GM10266 (cell line): ENCODE measurements at regions not wholly inside any gene's neighbourhood (a gene's known extent, or its start where the extent isn't known, plus 50 kb on each side); places are given as distances from the start of the nearest gene placed in this dataset.

ENCODE experiments used
- DNase-seq: peaks from one replicate; pipeline ENCODE4 v3.0.0; 2012; ENCODE audit errors: extremely low spot score
- CTCF ChIP-seq: IDR thresholded peaks from 2 replicates; pipeline ENCODE4 v1.5.1; 2012; ENCODE audit warnings: mild to moderate bottlenecking, low read depth; ENCODE audit not compliant: control insufficient read depth, insufficient read depth; ENCODE audit errors: missing control alignments

- no peak for TF ChIP-seq CTCF
- DNase-seq: no peak
These were observed 165.3 kb downstream of the ARL4C start for GRCh38 chr2:234331566-234331965.

- TF ChIP-seq CTCF: no peak
These were observed 166.0 kb downstream of the ARL4C start for GRCh38 chr2:234330902-234331301.

GRCh38 chr2:234329202-234329960, 167.5 kb downstream of the ARL4C start:
- TF ChIP-seq CTCF: no peak
- DNase-seq: no peak

More at GRCh38 chr2:234330902-234331301, 166.0 kb downstream of the ARL4C start:
- no peak for DNase-seq

- DNase-seq: no peak
- no peak for TF ChIP-seq CTCF
These were observed 168.4 kb downstream of the ARL4C start for GRCh38 chr2:234328444-234328990.

GRCh38 chr2:234326694-234327093, 170.2 kb downstream of the ARL4C start:
- no peak for DNase-seq

GRCh38 chr2:234324116-234324515, 172.8 kb downstream of the ARL4C start:
- DNase-seq: no peak
- TF ChIP-seq CTCF: no peak

More at GRCh38 chr2:234326694-234327093, 170.2 kb downstream of the ARL4C start:
- no peak for TF ChIP-seq CTCF

GRCh38 chr2:234322766-234323465, 174.0 kb downstream of the ARL4C start:
- TF ChIP-seq CTCF: no peak
- DNase-seq: no peak
